GM18861 (cell line): ENCODE measurements at regions not wholly inside any gene's neighbourhood (a gene's known extent, or its start where the extent isn't known, plus 50 kb on each side); places are given as distances from the start of the nearest gene placed in this dataset.
"Not testable (repeated sequence)": the region's sequence is repeated elsewhere in the genome, so short reads cannot be mapped to it uniquely, and the experiment has no call there.

ENCODE experiments used
- ATAC-seq: cut with Tn5 transposase; IDR thresholded peaks from one replicate; pipeline ENCODE4 v1.9.1; 2021; ENCODE audit not compliant: unreplicated experiment

DNA sequence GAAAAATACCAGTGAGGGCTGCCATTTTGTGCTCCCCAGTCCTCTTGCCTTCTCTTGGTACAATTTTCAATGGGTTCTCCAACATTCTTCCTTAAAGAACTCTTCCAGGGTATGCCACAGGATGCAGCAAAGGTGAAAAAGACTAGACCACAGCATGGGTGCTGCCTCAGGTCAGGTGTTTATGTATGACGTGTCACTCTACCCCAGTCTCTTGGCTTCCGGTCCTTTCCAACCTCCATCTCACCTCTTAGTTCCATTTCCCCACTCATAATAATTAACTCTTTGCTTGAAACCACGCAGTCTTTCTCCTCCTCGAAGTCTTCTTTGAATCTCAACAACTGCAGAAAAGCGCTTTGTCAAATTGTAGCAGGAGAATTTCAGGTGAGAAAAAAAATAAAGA, 104.7 kb upstream of the TBC1D5 start:
- no peak for ATAC-seq

DNA sequence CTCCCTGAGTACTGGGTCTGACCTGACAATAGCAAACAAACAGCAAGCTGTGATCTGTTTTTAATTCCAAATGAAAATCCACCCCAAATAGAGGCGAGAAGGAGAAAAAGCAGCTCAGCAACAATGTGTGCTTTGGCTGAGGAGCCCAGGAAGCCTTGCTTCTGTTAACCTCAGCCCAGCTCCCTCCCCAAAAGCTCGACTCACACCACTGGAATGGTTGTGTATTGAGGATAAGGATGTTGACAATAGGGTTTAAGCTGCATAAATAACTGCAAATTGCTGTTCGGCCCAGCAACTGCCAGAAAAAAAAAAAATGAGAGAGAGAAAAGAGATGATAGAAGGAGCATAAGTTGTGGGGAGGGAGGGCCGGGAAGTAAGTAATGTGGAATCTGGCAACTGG, 104.0 kb upstream of the TBC1D5 start:
- no peak for ATAC-seq

DNA sequence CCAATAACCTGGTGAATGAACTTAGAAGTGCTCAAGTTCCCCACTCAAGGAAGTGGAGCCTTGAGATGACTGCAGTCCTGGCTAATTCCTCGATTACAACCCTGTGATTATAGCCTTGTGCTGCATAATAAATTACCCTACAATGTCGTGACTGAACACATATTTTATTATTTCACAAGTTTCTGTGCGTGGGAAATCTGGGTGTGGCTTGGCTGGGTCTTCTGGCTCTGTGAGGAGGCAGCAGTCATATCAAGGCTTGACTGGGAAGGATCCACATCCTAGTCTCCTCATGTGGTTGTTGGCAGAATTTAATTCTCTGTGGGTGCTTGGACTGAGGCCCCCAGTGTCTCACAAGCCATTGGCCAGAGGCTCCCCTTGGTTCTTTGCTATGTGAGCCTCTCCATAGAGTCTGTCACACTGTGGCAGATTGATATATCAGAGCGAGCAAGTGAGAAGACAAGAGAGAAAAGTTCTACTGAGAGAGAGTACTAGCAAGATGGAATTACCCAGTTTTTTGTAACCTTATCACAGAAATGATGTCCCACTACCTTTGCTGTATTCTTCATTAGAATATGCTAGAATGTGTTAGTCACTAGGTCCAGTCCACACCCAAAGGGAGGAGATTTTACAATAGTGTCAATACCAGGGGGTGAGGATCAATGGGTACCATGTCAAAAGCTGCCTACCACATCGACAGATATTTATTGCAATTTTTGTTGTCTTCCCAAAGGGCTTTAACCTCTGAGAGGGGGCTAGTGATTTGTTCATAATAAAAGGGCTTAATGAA, 102.8 kb upstream of the TBC1D5 start:
- ATAC-seq: no peak

DNA sequence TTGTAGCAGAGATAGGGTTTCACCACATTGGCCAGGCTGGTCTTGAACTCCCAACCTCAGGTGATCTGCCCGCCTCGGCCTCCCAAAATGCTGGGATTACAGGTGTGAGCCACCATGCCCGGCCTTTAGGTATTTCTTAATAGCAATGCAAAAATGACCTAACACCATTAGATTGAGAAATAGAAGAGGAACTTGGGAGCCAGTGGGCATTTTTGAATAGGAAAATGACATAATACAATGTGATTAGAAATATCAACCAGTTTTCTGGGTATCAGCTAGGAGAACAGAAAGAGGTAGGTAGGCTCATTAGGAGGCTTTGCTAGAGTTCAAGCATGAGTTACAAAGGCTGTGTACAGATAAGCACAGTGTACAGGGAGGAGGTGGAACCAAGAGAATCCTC, 101.8 kb upstream of the TBC1D5 start:
- no peak for ATAC-seq

DNA sequence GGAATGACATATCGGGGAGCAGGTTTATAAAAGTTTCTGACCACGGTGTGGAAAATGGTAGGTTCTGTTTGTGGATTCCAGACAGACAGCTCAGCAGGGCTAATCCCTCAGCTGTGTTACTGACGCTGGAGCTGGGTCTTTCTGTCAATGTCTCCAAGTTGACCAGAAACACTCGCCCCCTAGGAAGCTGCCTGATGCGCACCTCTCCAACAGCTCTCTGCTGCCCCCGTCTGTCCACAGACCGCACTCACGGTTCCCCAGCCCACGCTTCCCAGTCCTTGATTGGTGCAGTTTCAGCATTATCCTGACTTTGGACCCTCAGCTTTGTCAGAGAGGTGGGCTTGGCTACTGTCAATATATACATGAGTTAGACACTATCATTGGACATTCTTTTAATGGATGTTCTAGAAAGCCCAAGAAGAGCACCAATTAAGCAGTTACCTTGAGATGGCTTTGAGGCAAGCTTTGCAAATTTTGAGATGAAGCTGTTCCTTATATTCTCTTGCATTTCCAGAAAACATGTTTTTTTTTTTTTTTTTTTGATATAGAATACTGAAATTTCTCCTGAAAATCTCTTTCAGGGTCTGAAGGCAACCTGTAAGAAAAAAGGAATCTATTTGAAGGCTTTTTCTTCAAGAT, 98.9 kb upstream of the TBC1D5 start:
- peak; percentile 78 for ATAC-seq

- ATAC-seq: no peak
Measured at GRCh38 chr3:17840651-17841050, 98.2 kb upstream of the TBC1D5 start.

DNA sequence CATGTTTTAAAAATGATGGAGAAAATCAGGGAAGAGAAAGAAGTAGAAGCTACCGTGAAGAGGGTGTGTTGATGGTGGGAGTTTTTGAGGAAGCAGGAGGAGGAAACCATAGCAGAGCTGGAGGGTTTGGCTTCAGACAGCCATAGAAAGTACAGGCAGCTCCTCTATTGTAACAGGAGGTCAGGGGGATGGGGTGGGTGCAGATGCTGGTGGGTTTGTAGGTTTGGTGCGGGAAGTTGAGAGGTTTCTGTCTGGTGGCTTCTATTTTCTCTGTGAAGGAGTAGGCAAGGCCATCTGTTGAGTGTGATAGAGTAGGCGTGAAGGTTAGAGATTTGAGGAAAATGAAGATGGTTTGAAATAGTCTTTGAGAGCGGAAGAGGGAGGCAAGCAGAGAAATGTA, 97.7 kb upstream of the TBC1D5 start:
- no peak for ATAC-seq

DNA sequence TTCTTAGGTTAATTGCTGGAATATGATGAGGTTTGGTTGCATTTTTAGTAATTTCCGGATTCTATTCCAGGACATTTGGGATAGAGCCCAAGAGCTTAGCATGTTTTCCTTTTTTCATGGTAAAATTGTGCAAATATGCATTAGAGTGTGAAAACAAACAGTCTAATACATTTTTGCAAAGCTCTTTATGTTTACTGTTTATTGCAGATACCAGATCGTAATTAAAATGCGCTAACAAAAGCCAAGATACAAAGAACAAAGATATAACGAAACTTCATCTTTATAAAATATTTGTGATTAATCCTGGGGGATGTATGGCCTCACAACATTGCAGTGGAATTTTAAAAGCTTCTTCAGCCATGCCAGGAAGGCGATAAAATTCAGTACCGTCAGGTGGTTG, 94.5 kb upstream of the TBC1D5 start:
- no peak for ATAC-seq

DNA sequence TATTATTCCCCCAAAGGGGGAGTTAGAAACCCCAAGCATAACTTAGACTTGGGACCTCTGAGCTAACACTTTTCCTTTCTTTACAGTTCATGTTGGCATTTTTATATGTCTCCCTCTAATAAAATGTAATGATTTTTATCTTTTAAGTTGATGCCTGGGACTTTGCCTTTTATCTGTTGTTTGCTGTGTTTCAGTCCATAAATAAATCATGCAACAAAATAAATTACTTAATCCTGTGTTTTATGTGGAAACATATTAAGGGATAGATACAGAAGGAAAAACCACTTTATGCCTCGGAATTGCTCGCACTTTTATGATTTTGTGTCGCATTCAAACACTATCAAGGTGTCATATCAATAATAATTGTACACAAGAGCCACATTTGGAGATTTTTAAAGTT, 93.7 kb upstream of the TBC1D5 start:
- ATAC-seq: no peak

- no peak for ATAC-seq
Measured at GRCh38 chr3:17833786-17834559, 91.5 kb upstream of the TBC1D5 start.

DNA sequence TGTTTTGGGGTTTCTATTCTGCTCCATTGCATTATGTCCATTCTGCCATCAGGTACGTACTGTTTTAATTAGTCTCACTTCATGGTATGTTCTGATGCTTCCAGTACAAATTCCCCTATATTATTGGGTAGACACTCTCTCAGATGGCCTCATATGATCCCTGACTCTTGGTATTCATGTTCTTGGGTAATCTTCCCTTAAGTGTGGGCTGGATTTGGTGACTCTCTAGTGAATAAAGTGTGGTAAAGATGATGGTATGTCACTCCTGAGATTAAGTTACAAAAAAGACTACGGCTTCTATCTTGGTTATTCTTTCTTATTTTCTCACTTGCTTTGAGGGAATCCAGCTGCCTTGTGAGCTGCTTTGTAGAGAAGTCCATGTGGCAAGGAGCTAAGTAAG, 89.6 kb upstream of the TBC1D5 start:
- no peak for ATAC-seq

- no peak for ATAC-seq
Measured at GRCh38 chr3:17831366-17831765, 88.9 kb upstream of the TBC1D5 start.

DNA sequence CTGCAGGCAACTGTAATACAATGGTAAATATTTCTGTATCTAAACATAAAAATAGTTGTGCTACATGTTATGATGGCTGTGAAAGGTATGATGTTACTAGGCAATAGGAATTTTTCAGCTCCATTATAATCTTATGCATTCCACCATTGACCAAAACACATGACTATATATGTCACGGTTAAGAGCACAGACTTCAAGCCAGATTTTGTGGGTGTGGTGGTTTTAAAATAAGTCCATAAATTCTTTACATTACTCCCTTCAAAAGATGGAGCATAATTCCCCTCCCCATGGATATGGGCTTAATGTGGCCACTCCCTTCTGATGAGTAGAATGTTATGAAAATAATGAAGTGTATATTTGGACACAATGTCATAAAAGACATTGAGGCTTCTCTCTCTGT, 88.4 kb upstream of the TBC1D5 start:
- ATAC-seq: no peak

- no peak for ATAC-seq
Measured at GRCh38 chr3:17828388-17828787, 86.0 kb upstream of the TBC1D5 start.

- ATAC-seq: no peak
Measured at GRCh38 chr3:17825298-17825697, 82.9 kb upstream of the TBC1D5 start.

DNA sequence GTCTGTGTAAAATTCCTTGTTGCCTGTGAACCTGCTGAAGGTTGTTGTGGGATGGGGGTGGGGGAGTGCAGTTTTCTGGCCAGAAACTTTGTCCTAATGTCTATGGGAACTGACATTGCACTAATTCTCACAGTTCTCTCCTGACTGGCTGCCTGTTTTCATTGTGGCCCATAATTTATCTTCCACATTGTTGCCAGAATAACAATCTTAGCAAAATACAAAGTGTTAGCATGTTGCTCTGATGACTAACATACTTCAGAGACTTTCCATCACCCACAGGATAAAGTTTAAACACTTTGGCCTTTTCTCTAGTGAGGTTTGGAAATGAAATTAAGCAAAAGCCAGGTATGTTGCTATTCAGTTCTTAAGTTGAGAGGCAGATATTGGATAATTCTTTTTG, 81.4 kb upstream of the TBC1D5 start:
- no peak for ATAC-seq

- no peak for ATAC-seq
Measured at GRCh38 chr3:17823036-17823435, 80.6 kb upstream of the TBC1D5 start.

DNA sequence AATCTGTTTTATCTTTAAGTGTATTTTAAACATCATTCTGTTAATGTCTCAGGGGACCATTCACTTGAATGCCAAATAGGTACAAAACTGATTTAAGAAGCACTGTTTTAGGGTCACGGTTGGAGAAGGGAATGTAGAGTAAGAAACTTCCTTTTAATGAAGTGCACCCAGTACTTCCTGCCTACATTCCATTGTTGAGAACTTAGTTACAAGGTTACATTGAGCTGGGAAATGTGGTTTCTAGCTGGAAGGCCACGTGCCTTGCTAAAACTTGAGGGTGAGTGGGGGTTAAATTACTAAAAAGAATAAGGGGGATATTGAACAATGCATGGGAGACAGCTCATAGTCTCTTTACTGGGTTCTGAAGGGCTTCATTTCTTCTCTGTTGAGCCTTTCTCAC, 78.3 kb upstream of the TBC1D5 start:
- ATAC-seq: no peak

GRCh38 chr3:17820275-17820674, 77.8 kb upstream of the TBC1D5 start:
- no peak for ATAC-seq

- not testable (repeated sequence) for ATAC-seq
Measured at GRCh38 chr3:17817973-17818372, 75.5 kb upstream of the TBC1D5 start.

DNA sequence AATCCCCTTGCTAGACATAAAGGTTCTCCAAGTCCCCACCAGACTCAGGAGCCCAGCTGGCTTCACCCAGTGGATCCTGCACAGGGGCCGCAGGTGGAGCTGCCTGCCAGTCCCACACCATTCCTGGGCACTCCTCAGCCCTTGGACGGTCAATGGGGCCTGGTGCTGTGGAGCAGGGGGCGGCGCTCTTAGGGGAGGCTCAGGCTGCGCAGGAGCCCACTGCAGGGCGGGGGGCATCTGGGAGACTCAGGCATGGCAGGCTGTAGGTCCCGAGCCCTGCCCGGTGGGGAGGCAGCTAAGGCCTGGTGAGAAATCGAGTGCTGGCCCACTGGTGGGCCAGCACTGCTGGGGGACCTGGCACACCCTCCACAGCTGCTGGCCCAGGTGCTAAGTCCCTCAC, 75.1 kb upstream of the TBC1D5 start:
- no peak for ATAC-seq

DNA sequence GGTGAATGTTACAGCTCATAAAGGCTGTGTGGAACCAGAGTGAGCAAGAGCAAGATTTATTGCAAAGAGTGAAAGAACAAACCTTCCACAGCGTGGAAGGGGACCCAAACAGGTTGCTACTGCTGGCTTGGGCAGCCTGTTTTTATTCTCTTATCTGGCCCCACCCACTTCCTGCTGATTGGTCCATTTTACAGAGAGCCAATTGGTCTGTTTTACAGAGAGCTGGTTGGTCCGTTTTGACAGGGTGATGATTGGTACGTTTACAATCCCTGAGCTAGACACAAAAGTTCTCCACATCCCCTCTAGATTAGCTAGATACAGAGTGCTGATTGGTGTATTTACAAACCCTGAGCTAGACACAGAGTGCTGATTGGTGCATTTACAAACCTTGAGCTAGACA, 74.4 kb upstream of the TBC1D5 start:
- not testable (repeated sequence) for ATAC-seq
